HEK293 (cell line): ENCODE measurements at regions not wholly inside any gene's neighbourhood (a gene's known extent, or its start where the extent isn't known, plus 50 kb on each side); places are given as distances from the start of the nearest gene placed in this dataset.

Experiments
- CTCF ChIA-PET: fragments of 350-600 bp; formaldehyde crosslinking; extraction: SDS; loops from one replicate; lab custom pipeline; 2021; ENCODE audit warnings: antibody characterized with exemption; lab: Yijun Ruan, JAX
- POLR2A ChIA-PET: fragments of 300-600 bp; formaldehyde crosslinking; extraction: SDS; loops from one replicate; lab custom pipeline; 2020; ENCODE audit warnings: antibody characterized with exemption, inconsistent platforms; lab: Yijun Ruan, JAX
- H3K27ac ChIP-seq: fragments of 200-500 bp; sonication (Bioruptor generic); 2 replicates; pipeline ENCODE4 v1.5.1; 2014; ENCODE audit warnings: low read depth, low read length, control low read depth, inconsistent platforms; ENCODE audit errors: extremely low read depth
- H3K36me3 ChIP-seq, 2 experiments: fragments of 200-500 bp in 1 of 2; sonication (Bioruptor generic) in 1 of 2; 1 replicate in 1 of 2; 2 replicates in 1 of 2; pipeline ENCODE4 v1.5.1; 2014 to 2017; ENCODE audit warnings: inconsistent platforms in 2 of 2, low read length in 2 of 2; ENCODE audit not compliant: control insufficient read depth in 2 of 2, insufficient read depth in 1 of 2
- H3K4me1 ChIP-seq: fragments of 200-500 bp; sonication (Bioruptor generic); 2 replicates; pipeline ENCODE4 v1.5.1; 2014; ENCODE audit warnings: mild to moderate bottlenecking, low read length, inconsistent platforms; ENCODE audit not compliant: control insufficient read depth, insufficient read depth
- H3K4me3 ChIP-seq: 2 replicates; pipeline ENCODE4 v1.5.1; 2011; ENCODE audit warnings: low read depth, mild to moderate bottlenecking, control low read depth, low read length, moderate library complexity
- H3K9me3 ChIP-seq: fragments of 200-500 bp; sonication (Bioruptor generic); 2 replicates; pipeline ENCODE4 v1.5.1; 2014; ENCODE audit warnings: low read depth, low read length, inconsistent platforms; ENCODE audit not compliant: control insufficient read depth, insufficient read depth
- ATF2 ChIP-seq: fragments of 450-650 bp; formaldehyde crosslinking; IDR thresholded peaks from 2 replicates; pipeline ENCODE4 v1.5.1; 2016; ENCODE audit warnings: missing biosample characterization, missing genetic modification characterization, low read depth
- FEZF1 ChIP-seq: fragments of 450-650 bp; formaldehyde crosslinking; IDR thresholded peaks from 2 replicates; pipeline ENCODE4 v1.5.1; 2016; ENCODE audit warnings: missing biosample characterization, missing genetic modification characterization
- GFI1B ChIP-seq: fragments of 450-650 bp; formaldehyde crosslinking; IDR thresholded peaks from 2 replicates; pipeline ENCODE4 v1.5.1; 2016; ENCODE audit warnings: missing biosample characterization, missing genetic modification characterization
- GLIS1 ChIP-seq: fragments of 450-650 bp; formaldehyde crosslinking; IDR thresholded peaks from 2 replicates; pipeline ENCODE4 v1.5.1; 2016; ENCODE audit warnings: missing biosample characterization, missing genetic modification characterization
- KLF10 ChIP-seq: fragments of 450-650 bp; IDR thresholded peaks from 2 replicates; pipeline ENCODE4 v1.5.1; 2018; ENCODE audit warnings: missing biosample characterization, mild to moderate bottlenecking, missing genetic modification characterization
- KLF9 ChIP-seq: fragments of 450-650 bp; formaldehyde crosslinking; IDR thresholded peaks from 2 replicates; pipeline ENCODE4 v1.5.1; 2016; ENCODE audit warnings: missing biosample characterization, missing genetic modification characterization, low read depth
- WT1 ChIP-seq: fragments of 450-650 bp; formaldehyde crosslinking; IDR thresholded peaks from 2 replicates; pipeline ENCODE4 v1.5.1; 2016; ENCODE audit warnings: missing biosample characterization, missing genetic modification characterization
- ZBTB48 ChIP-seq: fragments of 450-650 bp; formaldehyde crosslinking; IDR thresholded peaks from 2 replicates; pipeline ENCODE4 v1.5.1; 2016; ENCODE audit warnings: missing biosample characterization, missing genetic modification characterization
- ZNF169 ChIP-seq: fragments of 450-650 bp; formaldehyde crosslinking; IDR thresholded peaks from 2 replicates; pipeline ENCODE4 v1.5.1; 2016; ENCODE audit warnings: missing biosample characterization, missing genetic modification characterization
- ZNF324 ChIP-seq: fragments of 450-650 bp; formaldehyde crosslinking; IDR thresholded peaks from 2 replicates; pipeline ENCODE4 v1.5.1; 2016; ENCODE audit warnings: missing biosample characterization, missing genetic modification characterization
- ZNF335 ChIP-seq: fragments of 450-650 bp; formaldehyde crosslinking; conservative IDR thresholded peaks from 2 replicates; pipeline ENCODE4 v1.5.1; 2016; ENCODE audit warnings: missing biosample characterization, missing genetic modification characterization
- ZNF423 ChIP-seq: fragments of 450-650 bp; formaldehyde crosslinking; IDR thresholded peaks from 2 replicates; pipeline ENCODE4 v1.5.1; 2016; ENCODE audit warnings: missing biosample characterization, missing genetic modification characterization
- ZNF433 ChIP-seq: fragments of 450-650 bp; formaldehyde crosslinking; IDR thresholded peaks from 2 replicates; pipeline ENCODE4 v1.5.1; 2016; ENCODE audit warnings: missing biosample characterization, missing genetic modification characterization, low read depth
- ZNF521 ChIP-seq: fragments of 450-650 bp; formaldehyde crosslinking; IDR thresholded peaks from 2 replicates; pipeline ENCODE4 v1.5.1; 2017; ENCODE audit warnings: missing biosample characterization, mild to moderate bottlenecking, missing genetic modification characterization
- ZNF529 ChIP-seq: fragments of 450-650 bp; formaldehyde crosslinking; IDR thresholded peaks from 2 replicates; pipeline ENCODE4 v1.5.1; 2017; ENCODE audit warnings: missing genetic modification characterization, missing biosample characterization; ENCODE audit not compliant: insufficient replicate concordance
- ZNF677 ChIP-seq: fragments of 450-650 bp; IDR thresholded peaks from 2 replicates; pipeline ENCODE4 v1.5.0; 2018; ENCODE audit warnings: missing biosample characterization, mild to moderate bottlenecking, missing genetic modification characterization, moderate library complexity
- ZSCAN5A ChIP-seq: fragments of 450-650 bp; formaldehyde crosslinking; IDR thresholded peaks from 2 replicates; pipeline ENCODE4 v1.5.1; 2016; ENCODE audit warnings: missing biosample characterization, missing genetic modification characterization
- TF ChIP-seq, protein P1 (sequence below): fragments of 450-650 bp; IDR thresholded peaks from 2 replicates; pipeline ENCODE4 v1.5.1; 2018; ENCODE audit warnings: missing biosample characterization, mild to moderate bottlenecking, missing genetic modification characterization
- TF ChIP-seq, protein P2 (sequence below): fragments of 450-650 bp; formaldehyde crosslinking; IDR thresholded peaks from 2 replicates; pipeline ENCODE4 v1.5.1; 2016; ENCODE audit warnings: missing biosample characterization, missing genetic modification characterization
- TF ChIP-seq, protein P3 (sequence below): fragments of 450-650 bp; formaldehyde crosslinking; IDR thresholded peaks from 2 replicates; pipeline ENCODE4 v1.5.1; 2016; ENCODE audit warnings: missing biosample characterization, missing genetic modification characterization

DNA sequence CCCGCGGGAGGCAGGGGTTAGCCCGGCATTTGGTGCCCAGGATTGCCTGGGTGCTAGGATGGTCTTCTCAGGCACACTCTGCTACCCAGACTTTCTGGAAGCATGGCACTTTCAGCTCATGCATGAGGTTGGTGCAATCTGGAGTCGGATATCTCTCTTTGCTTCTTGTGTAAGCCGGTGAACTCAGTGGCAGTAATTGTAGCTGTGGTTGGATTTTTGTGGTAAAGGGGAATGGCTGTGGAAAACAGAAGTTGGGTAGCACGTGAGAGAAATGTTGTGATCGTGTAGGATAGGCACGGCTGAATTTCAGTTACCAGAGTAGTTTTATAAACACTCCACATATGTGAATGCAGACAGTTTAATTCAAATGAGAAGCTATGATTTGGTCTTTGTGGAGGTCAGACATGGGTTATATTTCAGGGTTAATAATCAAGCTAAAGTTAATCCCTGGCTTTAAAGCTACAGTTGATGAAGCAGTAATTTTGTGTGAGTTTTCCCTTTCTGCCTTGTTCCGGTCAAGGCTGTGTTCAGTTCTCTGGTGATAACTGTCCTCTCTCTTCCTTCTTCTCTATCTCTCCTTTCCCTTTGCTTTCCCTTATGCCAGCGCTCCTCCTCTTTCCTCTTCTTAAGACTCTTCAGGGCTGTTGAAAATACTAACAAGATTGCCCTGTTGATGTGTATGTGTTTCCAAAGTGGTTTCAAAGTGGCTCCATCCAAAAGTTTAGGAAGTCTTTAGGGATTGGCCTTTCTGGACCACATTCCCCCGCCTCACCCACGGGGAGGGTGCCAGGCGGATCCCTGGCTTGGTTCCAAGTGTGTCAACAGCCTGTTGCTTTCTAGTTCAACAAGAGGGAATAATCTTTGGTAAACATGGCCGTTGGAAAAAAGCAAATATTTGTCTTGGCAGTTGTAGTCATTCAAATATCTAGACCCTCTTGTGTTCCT, 404.6 kb upstream of the C2CD4B start (continued):
- no peak for TF ChIP-seq ZNF521 (tag by site-specific recombination)
- no peak for TF ChIP-seq GLIS1 (tag by site-specific recombination)
- TF ChIP-seq ZBTB48: no peak
- no peak for TF ChIP-seq ZNF529 (tag by site-specific recombination)
- TF ChIP-seq, protein P1, sequence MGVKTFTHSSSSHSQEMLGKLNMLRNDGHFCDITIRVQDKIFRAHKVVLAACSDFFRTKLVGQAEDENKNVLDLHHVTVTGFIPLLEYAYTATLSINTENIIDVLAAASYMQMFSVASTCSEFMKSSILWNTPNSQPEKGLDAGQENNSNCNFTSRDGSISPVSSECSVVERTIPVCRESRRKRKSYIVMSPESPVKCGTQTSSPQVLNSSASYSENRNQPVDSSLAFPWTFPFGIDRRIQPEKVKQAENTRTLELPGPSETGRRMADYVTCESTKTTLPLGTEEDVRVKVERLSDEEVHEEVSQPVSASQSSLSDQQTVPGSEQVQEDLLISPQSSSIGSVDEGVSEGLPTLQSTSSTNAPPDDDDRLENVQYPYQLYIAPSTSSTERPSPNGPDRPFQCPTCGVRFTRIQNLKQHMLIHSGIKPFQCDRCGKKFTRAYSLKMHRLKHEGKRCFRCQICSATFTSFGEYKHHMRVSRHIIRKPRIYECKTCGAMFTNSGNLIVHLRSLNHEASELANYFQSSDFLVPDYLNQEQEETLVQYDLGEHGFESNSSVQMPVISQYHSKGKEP (tag by site-specific recombination): no peak
- no peak for TF ChIP-seq ZNF169
- TF ChIP-seq KLF9: no peak
- no peak for TF ChIP-seq KLF10
- no peak for TF ChIP-seq ZNF423 (tag by site-specific recombination)
- no peak for TF ChIP-seq WT1
- TF ChIP-seq ZNF433 (tag by site-specific recombination): no peak
- 0 out of 2 replicates have a peak, but pooled peaks have one; percentile 21 for TF ChIP-seq FEZF1 (tag by site-specific recombination)
- TF ChIP-seq ZNF677 (tag by site-specific recombination): no peak
- TF ChIP-seq, protein P2, sequence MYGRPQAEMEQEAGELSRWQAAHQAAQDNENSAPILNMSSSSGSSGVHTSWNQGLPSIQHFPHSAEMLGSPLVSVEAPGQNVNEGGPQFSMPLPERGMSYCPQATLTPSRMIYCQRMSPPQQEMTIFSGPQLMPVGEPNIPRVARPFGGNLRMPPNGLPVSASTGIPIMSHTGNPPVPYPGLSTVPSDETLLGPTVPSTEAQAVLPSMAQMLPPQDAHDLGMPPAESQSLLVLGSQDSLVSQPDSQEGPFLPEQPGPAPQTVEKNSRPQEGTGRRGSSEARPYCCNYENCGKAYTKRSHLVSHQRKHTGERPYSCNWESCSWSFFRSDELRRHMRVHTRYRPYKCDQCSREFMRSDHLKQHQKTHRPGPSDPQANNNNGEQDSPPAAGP (tag by site-specific recombination): 0 out of 2 replicates have a peak, but pooled peaks have one; percentile 45
- TF ChIP-seq, protein P3, sequence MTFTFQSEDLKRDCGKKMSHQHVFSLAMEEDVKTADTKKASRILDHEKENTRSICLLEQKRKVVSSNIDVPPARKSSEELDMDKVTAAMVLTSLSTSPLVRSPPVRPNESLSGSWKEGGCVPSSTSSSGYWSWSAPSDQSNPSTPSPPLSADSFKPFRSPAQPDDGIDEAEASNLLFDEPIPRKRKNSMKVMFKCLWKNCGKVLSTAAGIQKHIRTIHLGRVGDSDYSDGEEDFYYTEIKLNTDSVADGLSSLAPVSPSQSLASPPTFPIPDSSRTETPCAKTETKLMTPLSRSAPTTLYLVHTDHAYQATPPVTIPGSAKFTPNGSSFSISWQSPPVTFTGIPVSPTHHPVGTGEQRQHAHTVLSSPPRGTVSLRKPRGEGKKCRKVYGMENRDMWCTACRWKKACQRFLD: no peak

GRCh38 chr15:62570405-62570783, 405.3 kb upstream of the C2CD4B start:
- TF ChIP-seq ZNF324: no peak
- TF ChIP-seq, protein P2 (tag by site-specific recombination): 0 out of 2 replicates have a peak, but pooled peaks have one; percentile 5
- TF ChIP-seq ZNF335 (tag by site-specific recombination): 0 out of 2 replicates have a peak, but pooled peaks have one; percentile 3
- CTCF ChIA-PET: interaction anchor here (0.7 kb wide), 1 partner anchor 174 kb away, joined by 3 read pairs; no protein-coding TSS in a partner anchor
- Histone ChIP-seq H3K4me3 (no peak overlapping the region), H3K9me3 (no peaks in the 10 kb centered on the region), H3K27ac (no peak overlapping the region), H3K36me3 (no peaks in the 10 kb centered on the region), H3K4me1 (peaks cover 12% of the 10 kb centered on the region)
- POLR2A ChIA-PET: no interaction called here

GRCh38 chr15:62571072-62571471, 406.0 kb upstream of the C2CD4B start:
- Histone ChIP-seq H3K27ac (no peak overlapping the region), H3K36me3 (no peaks in the 10 kb centered on the region), H3K4me3 (no peak overlapping the region), H3K9me3 (no peaks in the 10 kb centered on the region), H3K4me1 (peaks cover 12% of the 10 kb centered on the region)
- CTCF ChIA-PET: interaction anchor here (0.7 kb wide), 1 partner anchor 174 kb away, joined by 3 read pairs; no protein-coding TSS in a partner anchor
- POLR2A ChIA-PET: no interaction called here
- TF ChIP-seq GFI1B (tag by site-specific recombination): no peak
- TF ChIP-seq, protein P2 (tag by site-specific recombination): no peak
- TF ChIP-seq ATF2: no peak
- TF ChIP-seq ZSCAN5A (tag by site-specific recombination): no peak
